ENCODE measurements at regions not wholly inside any gene's neighbourhood (a gene's known extent, or its start where the extent isn't known, plus 50 kb on each side); places are given as distances from the start of the nearest gene placed in this dataset.
"Not testable (repeated sequence)": the region's sequence is repeated elsewhere in the genome, so short reads cannot be mapped to it uniquely, and the experiment has no call there.

GRCh38 chr6:2611092-2611491, 139.6 kb downstream of the MYLK4 start:
- no peak for DNase-seq (ENCODE audit: low read depth in 1 of 2, low spot score in 1 of 2)

- DNase-seq (ENCODE audit: low read depth in 1 of 2, low spot score in 1 of 2): no peak
These were observed 142.2 kb downstream of the MYLK4 start for GRCh38 chr6:2608503-2608902.

- DNase-seq (ENCODE audit: low read depth in 1 of 2, low spot score in 1 of 2): no peak
These were observed 150.4 kb downstream of the MYLK4 start for GRCh38 chr6:2600363-2600762.

- DNase-seq (ENCODE audit: low read depth in 1 of 2, low spot score in 1 of 2): no peak
These were observed 150.9 kb downstream of the MYLK4 start for GRCh38 chr6:2599817-2600216.

- no peak for DNase-seq (ENCODE audit: low read depth in 1 of 2, low spot score in 1 of 2)
These were observed 151.9 kb downstream of the MYLK4 start for GRCh38 chr6:2598867-2599266.

GRCh38 chr6:2597991-2598390, 152.7 kb downstream of the MYLK4 start:
- DNase-seq (ENCODE audit: low read depth in 1 of 2, low spot score in 1 of 2): no peak

- not testable (repeated sequence) for DNase-seq (ENCODE audit: low read depth in 1 of 2, low spot score in 1 of 2)
These were observed 153.3 kb downstream of the MYLK4 start for GRCh38 chr6:2597457-2597856.

GRCh38 chr6:2596222-2596621, 154.5 kb downstream of the MYLK4 start:
- no peak for DNase-seq (ENCODE audit: low read depth in 1 of 2, low spot score in 1 of 2)

GRCh38 chr6:2594868-2595267, 155.9 kb downstream of the MYLK4 start:
- no peak for DNase-seq (ENCODE audit: low read depth in 1 of 2, low spot score in 1 of 2)

- no peak for DNase-seq (ENCODE audit: low read depth in 1 of 2, low spot score in 1 of 2)
These were observed 157.6 kb downstream of the MYLK4 start for GRCh38 chr6:2593167-2593566.

GRCh38 chr6:2589171-2589661, 161.5 kb downstream of the MYLK4 start:
- no peak for DNase-seq (ENCODE audit: low read depth in 1 of 2, low spot score in 1 of 2)

- DNase-seq (ENCODE audit: low read depth in 1 of 2, low spot score in 1 of 2): no peak
These were observed 167.3 kb downstream of the MYLK4 start for GRCh38 chr6:2583459-2583858.

GRCh38 chr6:2582268-2582667, 168.5 kb downstream of the MYLK4 start:
- DNase-seq (ENCODE audit: low read depth in 1 of 2, low spot score in 1 of 2): no peak

- no peak for DNase-seq (ENCODE audit: low read depth in 1 of 2, low spot score in 1 of 2)
These were observed 169.1 kb downstream of the MYLK4 start for GRCh38 chr6:2581611-2582010.

- no peak for DNase-seq (ENCODE audit: low read depth in 1 of 2, low spot score in 1 of 2)
These were observed 169.7 kb downstream of the MYLK4 start for GRCh38 chr6:2581011-2581410.

GRCh38 chr6:2579804-2580570, 170.7 kb downstream of the MYLK4 start:
- no peak for DNase-seq (ENCODE audit: low read depth in 1 of 2, low spot score in 1 of 2)

- no peak for DNase-seq (ENCODE audit: low read depth in 1 of 2, low spot score in 1 of 2)
These were observed 171.4 kb downstream of the MYLK4 start for GRCh38 chr6:2579241-2579761.

GRCh38 chr6:2578767-2579166, 172.0 kb downstream of the MYLK4 start:
- no peak for DNase-seq (ENCODE audit: low read depth in 1 of 2, low spot score in 1 of 2)

GRCh38 chr6:2576499-2576898, 174.2 kb downstream of the MYLK4 start:
- DNase-seq (ENCODE audit: low read depth in 1 of 2, low spot score in 1 of 2): no peak

GRCh38 chr6:2575236-2575635, 175.5 kb downstream of the MYLK4 start:
- DNase-seq (ENCODE audit: low read depth in 1 of 2, low spot score in 1 of 2): no peak

GRCh38 chr6:2569420-2569819, 181.3 kb downstream of the MYLK4 start:
- not testable (repeated sequence) for DNase-seq (ENCODE audit: low read depth in 1 of 2, low spot score in 1 of 2)

GRCh38 chr6:2566048-2566447, 184.7 kb downstream of the MYLK4 start:
- DNase-seq (ENCODE audit: low read depth in 1 of 2, low spot score in 1 of 2): no peak

- DNase-seq (ENCODE audit: low read depth in 1 of 2, low spot score in 1 of 2): no peak
These were observed 185.2 kb downstream of the MYLK4 start for GRCh38 chr6:2565499-2565898.

Data from activated T-helper 1 cell treated with anti-CD3 and anti-CD28 coated beads, Interleukin-2, amount 50 U/mL, for 16 hours (primary cell).